H9 (cell line): ENCODE measurements at regions not wholly inside any gene's neighbourhood (a gene's known extent, or its start where the extent isn't known, plus 50 kb on each side); places are given as distances from the start of the nearest gene placed in this dataset.

ENCODE experiments used
- DNase-seq: peaks from one replicate; pipeline ENCODE4 v3.0.0-alpha.2; 2017
- H2AFZ ChIP-seq: one replicate; pipeline ENCODE4 v1.6.1; 2013; ENCODE audit warnings: mild to moderate bottlenecking, low read length, control low read depth, moderate library complexity
- H2AK5ac ChIP-seq: 2 replicates; pipeline ENCODE4 v1.6.1; 2013; ENCODE audit warnings: low read length, control low read depth, mixed read lengths; ENCODE audit not compliant: insufficient read length
- H2BK120ac ChIP-seq: one replicate; pipeline ENCODE4 v1.6.1; 2013; ENCODE audit warnings: low read depth, mild to moderate bottlenecking, low read length, control low read depth, inconsistent platforms; ENCODE audit not compliant: poor library complexity, severe bottlenecking
- H2BK12ac ChIP-seq: 2 replicates; pipeline ENCODE4 v1.6.1; 2013; ENCODE audit warnings: low read length, control low read depth, mixed read lengths, low read depth; ENCODE audit not compliant: insufficient read length
- H2BK15ac ChIP-seq: 2 replicates; pipeline ENCODE4 v1.6.1; 2013; ENCODE audit warnings: low read depth, low read length, control low read depth
- H2BK20ac ChIP-seq: one replicate; pipeline ENCODE4 v1.6.1; 2013; ENCODE audit warnings: low read depth, mild to moderate bottlenecking, low read length, control low read depth, inconsistent platforms; ENCODE audit not compliant: poor library complexity, severe bottlenecking
- H2BK5ac ChIP-seq: 2 replicates; pipeline ENCODE4 v1.6.1; 2013; ENCODE audit warnings: low read length, control low read depth, mixed read lengths; ENCODE audit not compliant: insufficient read length
- H3K14ac ChIP-seq: 2 replicates; pipeline ENCODE4 v1.6.1; 2013; ENCODE audit warnings: low read length, control low read depth; ENCODE audit not compliant: insufficient read depth
- H3K18ac ChIP-seq: 2 replicates; pipeline ENCODE4 v1.6.1; 2013; ENCODE audit warnings: low read depth, mild to moderate bottlenecking, mixed read lengths, low read length, control low read depth; ENCODE audit not compliant: insufficient read length
- H3K23ac ChIP-seq: 2 replicates; pipeline ENCODE4 v1.6.1; 2013; ENCODE audit warnings: low read length, control low read depth, mixed read lengths, low read depth; ENCODE audit not compliant: insufficient read length
- H3K23me2 ChIP-seq: 2 replicates; pipeline ENCODE4 v1.6.1; 2013; ENCODE audit warnings: low read depth, mild to moderate bottlenecking, mixed read lengths, low read length, control low read depth; ENCODE audit not compliant: insufficient read length, poor library complexity, severe bottlenecking
- H3K27ac ChIP-seq: 2 replicates; pipeline ENCODE4 v1.5.1; 2013; ENCODE audit warnings: low read length, control low read depth, mixed read lengths, low read depth; ENCODE audit not compliant: insufficient read length
- H3K27me3 ChIP-seq: 2 replicates; pipeline ENCODE4 v1.6.1; 2013; ENCODE audit warnings: low read length, control low read depth, inconsistent platforms; ENCODE audit not compliant: insufficient read depth
- H3K4ac ChIP-seq: 2 replicates; pipeline ENCODE4 v1.6.1; 2013; ENCODE audit warnings: low read depth, mild to moderate bottlenecking, control low read depth, inconsistent platforms, low read length, moderate library complexity
- H3K4me1 ChIP-seq: 2 replicates; pipeline ENCODE4 v1.6.1; 2013; ENCODE audit warnings: low read length, control low read depth, inconsistent platforms; ENCODE audit not compliant: insufficient read depth
- H3K4me2 ChIP-seq: 2 replicates; pipeline ENCODE4 v1.6.1; 2013; ENCODE audit warnings: low read length, control low read depth, mixed read lengths; ENCODE audit not compliant: insufficient read length, insufficient read depth
- H3K56ac ChIP-seq: 2 replicates; pipeline ENCODE4 v1.6.1; 2013; ENCODE audit warnings: low read depth, mild to moderate bottlenecking, mixed read lengths, low read length, control low read depth; ENCODE audit not compliant: insufficient read length
- H3K79me1 ChIP-seq: 2 replicates; pipeline ENCODE4 v1.6.1; 2013; ENCODE audit warnings: low read depth, mild to moderate bottlenecking, moderate library complexity, low read length, control low read depth, inconsistent platforms; ENCODE audit not compliant: insufficient read depth, poor library complexity, severe bottlenecking
- H3K79me2 ChIP-seq: 2 replicates; pipeline ENCODE4 v1.6.1; 2013; ENCODE audit warnings: low read length, control low read depth, inconsistent platforms; ENCODE audit not compliant: insufficient read depth
- H3K9ac ChIP-seq: 2 replicates; pipeline ENCODE4 v1.6.1; 2013; ENCODE audit warnings: low read length, control low read depth, mixed read lengths; ENCODE audit not compliant: insufficient read length; ENCODE audit errors: extremely low read depth
- H3K9me3 ChIP-seq: one replicate; pipeline ENCODE4 v1.6.1; 2013; ENCODE audit warnings: low read depth, low read length, inconsistent platforms; ENCODE audit not compliant: control insufficient read depth
- H3T11ph ChIP-seq: one replicate; pipeline ENCODE4 v1.6.1; 2013; ENCODE audit warnings: mild to moderate bottlenecking, low read length, control low read depth, inconsistent platforms
- H4K20me1 ChIP-seq: one replicate; pipeline ENCODE4 v1.6.1; 2013; ENCODE audit not compliant: control insufficient read depth, insufficient read length, insufficient read depth
- H4K5ac ChIP-seq: 2 replicates; pipeline ENCODE4 v1.6.1; 2013; ENCODE audit warnings: low read depth, mild to moderate bottlenecking, mixed read lengths, low read length, control low read depth; ENCODE audit not compliant: insufficient read length
- H4K8ac ChIP-seq: replicated peaks from 2 replicates; pipeline ENCODE4 v1.6.1; 2013; ENCODE audit warnings: low read length, control low read depth, mixed read lengths, low read depth; ENCODE audit not compliant: insufficient read length
- H4K91ac ChIP-seq: 2 replicates; pipeline ENCODE4 v1.6.1; 2013; ENCODE audit warnings: low read depth, mild to moderate bottlenecking, moderate library complexity, mixed read lengths, low read length, control low read depth; ENCODE audit not compliant: insufficient read length
- H3K27ac Mint-ChIP-seq, 3 experiments: 2 replicates in 2 of 3; 3 replicates in 1 of 3; pipeline ENCODE4 v1.8.0; 2020 to 2021; ENCODE audit warnings: mixed read lengths in 3 of 3, mild to moderate bottlenecking in 1 of 3, moderate library complexity in 1 of 3
- H3K27me3 Mint-ChIP-seq: 2 replicates; pipeline ENCODE4 v1.8.0; 2021; ENCODE audit warnings: low read depth, mild to moderate bottlenecking, moderate library complexity, mixed read lengths
- H3K36me3 Mint-ChIP-seq, 3 experiments: 2 replicates in 2 of 3; 3 replicates in 1 of 3; pipeline ENCODE4 v1.8.0; 2020 to 2021; ENCODE audit warnings: low read depth in 3 of 3, mixed read lengths in 3 of 3; ENCODE audit not compliant: insufficient read depth in 1 of 3
- H3K4me1 Mint-ChIP-seq, 2 experiments: 2 replicates each; pipeline ENCODE4 v1.8.0; 2020; ENCODE audit warnings: mixed read lengths in 2 of 2
- H3K4me3 Mint-ChIP-seq, 2 experiments: 2 replicates in 1 of 2; 3 replicates in 1 of 2; pipeline ENCODE4 v1.8.0; 2020 to 2021; ENCODE audit warnings: mild to moderate bottlenecking in 2 of 2, mixed read lengths in 2 of 2, moderate library complexity in 1 of 2
- H3K9me3 Mint-ChIP-seq, 2 experiments: 2 replicates in 1 of 2; 3 replicates in 1 of 2; pipeline ENCODE4 v1.8.0; 2020; ENCODE audit warnings: mild to moderate bottlenecking in 2 of 2, mixed read lengths in 2 of 2, moderate library complexity in 1 of 2
- TF ChIP-seq, protein P1 (sequence below): fragments of 200-600 bp; sonication (generic); conservative IDR thresholded peaks from 3 replicates; pipeline ENCODE4 v1.8.0; 2021; ENCODE audit warnings: antibody characterized with exemption, mild to moderate bottlenecking

GRCh38 chr10:55881588-55881987, 479.5 kb downstream of the ZWINT start:
- Histone ChIP-seq H2AFZ (no peak overlapping the region), H3K27me3 (no peaks in the 10 kb centered on the region), H3K23me2 (no peaks in the 10 kb centered on the region), H2BK20ac (no peak overlapping the region), H2BK5ac (no peak overlapping the region), H3K18ac (no peak overlapping the region), H3K9ac (no peak overlapping the region), H2BK120ac (no peak overlapping the region), H3T11ph (no peak overlapping the region), H2BK15ac (no peak overlapping the region), H4K91ac (no peak overlapping the region), H3K23ac (no peak overlapping the region), H3K4me2 (no peak overlapping the region), H3K4me1 (no peaks in the 10 kb centered on the region), H2BK12ac (no peak overlapping the region), H3K9me3 (no peaks in the 10 kb centered on the region), H4K5ac (no peak overlapping the region), H3K79me1 (no peaks in the 10 kb centered on the region), H2AK5ac (no peak overlapping the region), H3K56ac (no peak overlapping the region), H3K4ac (no peak overlapping the region), H3K14ac (no peak overlapping the region), H3K27ac (no peak overlapping the region), H4K20me1 (no peaks in the 10 kb centered on the region), H4K8ac (no peak overlapping the region), H3K79me2 (no peaks in the 10 kb centered on the region)
- Mint-ChIP-seq H3K9me3 (no peaks in the 10 kb centered on the region; a peak in 1 of 5 replicates), H3K36me3 (peaks cover 0 to 2% (median 0%) of the 10 kb centered on the region in 3 experiments; a peak in 1 of 7 replicates), H3K27ac (no peak overlapping the region), H3K27me3 (no peaks in the 10 kb centered on the region), H3K4me3 (no peak overlapping the region), H3K4me1 (peaks cover 0 to 10% of the 10 kb centered on the region in 2 experiments; a peak in 2 of 4 replicates)
- DNase-seq: no peak
- TF ChIP-seq, protein P1, sequence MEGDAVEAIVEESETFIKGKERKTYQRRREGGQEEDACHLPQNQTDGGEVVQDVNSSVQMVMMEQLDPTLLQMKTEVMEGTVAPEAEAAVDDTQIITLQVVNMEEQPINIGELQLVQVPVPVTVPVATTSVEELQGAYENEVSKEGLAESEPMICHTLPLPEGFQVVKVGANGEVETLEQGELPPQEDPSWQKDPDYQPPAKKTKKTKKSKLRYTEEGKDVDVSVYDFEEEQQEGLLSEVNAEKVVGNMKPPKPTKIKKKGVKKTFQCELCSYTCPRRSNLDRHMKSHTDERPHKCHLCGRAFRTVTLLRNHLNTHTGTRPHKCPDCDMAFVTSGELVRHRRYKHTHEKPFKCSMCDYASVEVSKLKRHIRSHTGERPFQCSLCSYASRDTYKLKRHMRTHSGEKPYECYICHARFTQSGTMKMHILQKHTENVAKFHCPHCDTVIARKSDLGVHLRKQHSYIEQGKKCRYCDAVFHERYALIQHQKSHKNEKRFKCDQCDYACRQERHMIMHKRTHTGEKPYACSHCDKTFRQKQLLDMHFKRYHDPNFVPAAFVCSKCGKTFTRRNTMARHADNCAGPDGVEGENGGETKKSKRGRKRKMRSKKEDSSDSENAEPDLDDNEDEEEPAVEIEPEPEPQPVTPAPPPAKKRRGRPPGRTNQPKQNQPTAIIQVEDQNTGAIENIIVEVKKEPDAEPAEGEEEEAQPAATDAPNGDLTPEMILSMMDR: no peak
